ENCODE measurements at regions not wholly inside any gene's neighbourhood (a gene's known extent, or its start where the extent isn't known, plus 50 kb on each side); places are given as distances from the start of the nearest gene placed in this dataset.

- WGBS, 2 donors = 68 to 73% methylated on average over 19 of the region's 19 CpGs
- no peak overlapping the region for H3K27ac ChIP-seq
- H3K4me3 ChIP-seq = no peak overlapping the region
- no peak for DNase-seq (ENCODE audit: low spot score in 2 of 2)
- no peaks in the 10 kb centered on the region for H3K9me3 ChIP-seq
- no peaks in the 10 kb centered on the region for H3K27me3 ChIP-seq
- TF ChIP-seq CTCF (IDR thresholded peaks at IDR 0.05) (no peak), EP300 (IDR thresholded peaks at IDR 0.05) (no peak), POLR2A (IDR thresholded peaks at IDR 0.05) (no peak)
- H3K4me1 ChIP-seq = peaks cover 0 to 9% (median 0%) of the 10 kb centered on the region in 4 donors
- H3K36me3 ChIP-seq = no peaks in the 10 kb centered on the region
Measured at GRCh38 chr15:94070356-94071295, 160.7 kb upstream of the MCTP2 start.

DNA sequence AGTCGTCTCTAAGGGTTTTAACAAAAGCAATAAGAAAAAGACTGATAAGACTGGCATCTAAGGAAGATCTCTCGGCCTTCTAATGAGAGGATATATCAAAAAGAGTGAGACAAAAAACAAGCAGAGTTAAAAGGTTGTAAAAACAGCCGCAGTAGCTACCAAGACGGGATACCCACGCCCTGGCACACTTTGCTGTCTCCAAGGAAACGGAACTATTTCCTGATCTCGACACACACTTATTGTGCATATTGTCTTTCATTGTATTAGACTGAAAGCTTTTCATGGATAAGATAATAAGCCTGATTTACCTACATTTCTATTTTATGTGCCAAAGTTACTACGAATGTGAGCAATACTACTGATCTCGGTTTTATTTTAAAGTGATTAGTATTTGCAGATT lies 161.5 kb upstream of the MCTP2 start:
- no peak for TF ChIP-seq EP300 (IDR thresholded peaks at IDR 0.05)
- no peak for TF ChIP-seq POLR2A (IDR thresholded peaks at IDR 0.05)
- no peak for TF ChIP-seq CTCF (IDR thresholded peaks at IDR 0.05)
- no peak for DNase-seq (ENCODE audit: low spot score in 2 of 2)
- Histone ChIP-seq H3K9me3 (no peaks in the 10 kb centered on the region), H3K27me3 (no peaks in the 10 kb centered on the region), H3K4me3 (no peak overlapping the region), H3K27ac (no peak overlapping the region), H3K4me1 (peaks cover 0 to 3% (median 0%) of the 10 kb centered on the region in 4 donors), H3K36me3 (no peaks in the 10 kb centered on the region)
- WGBS, 2 donors = 77 to 82% methylated on average over 9 of the region's 9 CpGs

DNA sequence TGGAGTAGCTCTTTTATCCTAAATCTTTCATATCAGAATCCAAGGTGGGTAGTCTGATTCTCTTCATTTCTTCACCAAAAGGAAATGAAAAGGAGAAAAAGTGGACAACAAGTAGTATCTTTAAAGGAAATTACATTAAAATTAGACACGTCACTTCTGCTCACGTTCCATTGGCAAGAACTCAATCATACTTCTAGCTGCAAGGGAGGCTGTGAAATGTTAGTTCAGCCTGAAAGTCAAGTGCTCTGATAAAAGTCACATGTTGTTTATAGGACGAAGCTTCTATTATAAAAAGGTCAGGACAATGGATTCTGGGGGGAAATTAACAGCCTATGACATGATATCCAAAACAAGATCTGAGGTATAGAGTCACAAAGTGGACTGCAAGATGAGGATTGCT lies 164.6 kb upstream of the MCTP2 start:
- Histone ChIP-seq H3K27me3 (no peaks in the 10 kb centered on the region), H3K4me1 (no peaks in the 10 kb centered on the region), H3K36me3 (no peaks in the 10 kb centered on the region), H3K9me3 (no peaks in the 10 kb centered on the region), H3K4me3 (no peak overlapping the region), H3K27ac (no peak overlapping the region)
- WGBS, 2 donors = 87 to 97% methylated on average over 3 of the region's 3 CpGs
- no peak for DNase-seq (ENCODE audit: low spot score in 2 of 2)
- TF ChIP-seq POLR2A (IDR thresholded peaks at IDR 0.05) (no peak), CTCF (IDR thresholded peaks at IDR 0.05) (no peak), EP300 (IDR thresholded peaks at IDR 0.05) (no peak)

DNA sequence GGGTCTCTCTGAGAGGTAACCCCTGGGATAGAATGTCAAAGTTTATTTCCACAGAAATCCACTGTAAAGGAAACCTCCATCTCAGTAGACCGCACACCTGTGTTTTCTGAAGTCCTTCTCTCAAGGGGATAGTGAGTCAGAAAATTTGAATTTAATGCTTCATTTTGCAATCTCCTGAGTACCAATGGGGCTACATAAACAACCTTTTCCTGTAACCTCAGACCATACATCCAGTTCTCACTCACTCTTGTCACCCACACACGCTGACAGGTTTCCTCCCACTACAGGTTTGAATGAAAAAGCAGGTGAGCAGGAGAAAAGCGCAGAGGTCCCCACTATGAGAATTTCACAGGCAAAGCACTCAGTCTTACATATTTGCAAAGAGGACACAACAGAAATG lies 165.3 kb upstream of the MCTP2 start:
- H3K27ac ChIP-seq = no peak overlapping the region
- no peak for DNase-seq (ENCODE audit: low spot score in 2 of 2)
- H3K36me3 ChIP-seq = no peaks in the 10 kb centered on the region
- H3K4me1 ChIP-seq = no peaks in the 10 kb centered on the region
- no peak overlapping the region for H3K4me3 ChIP-seq
- TF ChIP-seq POLR2A (IDR thresholded peaks at IDR 0.05) (no peak), CTCF (IDR thresholded peaks at IDR 0.05) (no peak), EP300 (IDR thresholded peaks at IDR 0.05) (no peak)
- no peaks in the 10 kb centered on the region for H3K9me3 ChIP-seq
- WGBS, 2 donors = 83 to 90% methylated on average over 3 of the region's 3 CpGs
- H3K27me3 ChIP-seq = no peaks in the 10 kb centered on the region

DNA sequence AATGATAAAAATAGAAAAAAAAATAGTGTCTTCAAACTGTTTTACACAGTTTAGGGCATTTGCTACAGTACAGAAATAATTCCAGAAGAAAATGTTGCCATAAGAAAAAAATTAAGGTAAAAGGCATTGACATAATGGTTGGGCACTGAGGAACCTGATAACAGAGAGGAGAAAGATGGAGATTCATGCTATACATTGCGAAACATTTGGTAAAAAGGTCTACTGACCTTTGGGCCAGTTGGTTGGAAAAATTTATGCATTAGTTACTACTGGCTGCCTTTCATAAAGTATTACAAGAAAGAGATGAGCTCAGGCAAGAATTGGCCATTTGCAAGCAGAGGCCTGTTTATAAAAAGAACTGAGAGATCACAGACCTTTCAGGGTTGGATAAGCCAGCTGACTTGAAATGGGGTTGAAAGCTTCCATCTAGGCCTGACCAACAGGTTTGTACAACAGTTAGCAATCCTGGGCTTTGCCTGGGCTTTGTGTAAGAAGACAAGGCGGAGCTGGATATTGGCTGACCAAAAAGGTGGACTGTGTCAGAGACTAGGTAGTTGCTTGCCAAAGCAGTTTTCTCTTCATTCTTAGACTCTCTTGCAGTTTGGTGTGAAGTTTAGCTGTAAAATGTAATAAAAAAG lies 166.6 kb upstream of the MCTP2 start:
- no peak overlapping the region for H3K27ac ChIP-seq

More for the DNA sequence above, 166.6 kb upstream of the MCTP2 start:
- TF ChIP-seq EP300 (IDR thresholded peaks at IDR 0.05) (no peak), CTCF (IDR thresholded peaks at IDR 0.05) (no peak), POLR2A (IDR thresholded peaks at IDR 0.05) (no peak)
- DNase-seq (ENCODE audit: low spot score in 2 of 2) = no peak
- H3K27me3 ChIP-seq = no peaks in the 10 kb centered on the region
- 85 to 87% methylated on average over 2 of the region's 2 CpGs for WGBS, 2 donors
- no peaks in the 10 kb centered on the region for H3K4me1 ChIP-seq
- H3K4me3 ChIP-seq = no peak overlapping the region
- no peaks in the 10 kb centered on the region for H3K9me3 ChIP-seq
- no peaks in the 10 kb centered on the region for H3K36me3 ChIP-seq

All from tibial nerve (tissue), 4 donors.